Tibial nerve (tissue), 4 donors: ENCODE measurements at regions not wholly inside any gene's neighbourhood (a gene's known extent, or its start where the extent isn't known, plus 50 kb on each side); places are given as distances from the start of the nearest gene placed in this dataset.

ENCODE experiments used
- DNase-seq, 2 donors: peaks; one replicate each; pipeline ENCODE4 v3.0.0-alpha.2; 2019; ENCODE audit warnings: low spot score in 2 of 2
- H3K27ac ChIP-seq, 4 donors: fragments of 200-600 bp; sonication (generic) in 3 of 4; one replicate each; pipeline ENCODE4 v1.5.1; 2017 to 2019; ENCODE audit warnings: mild to moderate bottlenecking in 1 of 4
- H3K27me3 ChIP-seq, 2 donors: fragments of 200-600 bp; sonication (generic) in 1 of 2; one replicate each; pipeline versions ENCODE4 v1.5.1 to v1.6.0; 2017 to 2019
- H3K36me3 ChIP-seq, 3 donors: fragments of 200-600 bp; sonication (generic); one replicate each; pipeline ENCODE4 v1.5.1; 2018 to 2019
- H3K4me1 ChIP-seq, 4 donors: fragments of 200-600 bp; sonication (generic) in 3 of 4; one replicate each; pipeline ENCODE4 v1.5.1; 2017 to 2019
- H3K4me3 ChIP-seq, 4 donors: fragments of 200-600 bp; sonication (generic) in 3 of 4; one replicate each; pipeline ENCODE4 v1.5.1; 2017 to 2019; ENCODE audit warnings: mild to moderate bottlenecking in 1 of 4, moderate library complexity in 1 of 4
- H3K9me3 ChIP-seq, 4 donors: fragments of 200-600 bp; sonication (generic) in 3 of 4; one replicate each; pipeline ENCODE4 v1.5.1; 2017 to 2019
- EP300 ChIP-seq, 2 donors: sonication (generic); formaldehyde crosslinking; IDR thresholded peaks; one replicate each; pipeline ENCODE4 v1.6.1; 2017; ENCODE audit warnings: antibody characterized with exemption in 2 of 2, mild to moderate bottlenecking in 1 of 2
- POLR2A ChIP-seq, 2 donors: fragments of 450-650 bp; IDR thresholded peaks; one replicate each; pipeline ENCODE4 v1.6.1; 2017; ENCODE audit warnings: antibody characterized with exemption in 2 of 2, mild to moderate bottlenecking in 2 of 2, moderate library complexity in 2 of 2
- WGBS, 2 donors: methylation state at CpG; one replicate each; pipeline ENCODE4 v1.1.5; 2018; 5-methylcytosine and 5-hydroxymethylcytosine counted together
- TF ChIP-seq, protein P1 (sequence below), 5 experiments: fragments of 200-600 bp in 3 of 5; fragments of 450-650 bp in 2 of 5; sonication (generic) in 3 of 5; IDR thresholded peaks; one replicate each; pipeline ENCODE4 v1.5.1; 2016 to 2019; ENCODE audit warnings: antibody characterized with exemption in 5 of 5, mild to moderate bottlenecking in 3 of 5, moderate library complexity in 2 of 5

DNA sequence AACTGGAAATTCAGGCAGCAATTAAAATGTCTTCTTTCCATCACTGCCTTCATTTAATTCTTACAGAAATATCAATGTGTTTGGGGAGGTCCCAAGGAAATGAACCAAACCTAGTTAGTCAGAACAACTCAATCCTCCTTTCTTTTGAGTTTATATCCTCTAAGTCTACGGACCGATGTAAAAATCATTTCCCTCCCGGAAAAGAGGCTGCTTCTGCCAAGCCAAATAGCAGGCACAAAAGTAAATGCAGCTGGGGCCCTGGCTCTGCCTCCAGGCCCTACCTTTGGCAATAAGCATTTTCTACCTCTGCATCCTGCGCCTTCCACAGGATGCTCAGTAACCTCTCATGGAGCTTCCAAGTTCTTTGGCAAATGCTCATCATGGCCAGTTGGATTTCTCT lies 122.5 kb upstream of the COL8A1 start:
- H3K9me3 ChIP-seq = no peaks in the 10 kb centered on the region
- H3K27me3 ChIP-seq = no peaks in the 10 kb centered on the region
- H3K27ac ChIP-seq = no peak overlapping the region
- DNase-seq = no peak
- H3K4me3 ChIP-seq = no peak overlapping the region
- WGBS, 2 donors = 65 to 67% methylated on average over 4 of the region's 4 CpGs
- TF ChIP-seq POLR2A (IDR thresholded peaks at IDR 0.05) = no peak
- TF ChIP-seq, protein P1, sequence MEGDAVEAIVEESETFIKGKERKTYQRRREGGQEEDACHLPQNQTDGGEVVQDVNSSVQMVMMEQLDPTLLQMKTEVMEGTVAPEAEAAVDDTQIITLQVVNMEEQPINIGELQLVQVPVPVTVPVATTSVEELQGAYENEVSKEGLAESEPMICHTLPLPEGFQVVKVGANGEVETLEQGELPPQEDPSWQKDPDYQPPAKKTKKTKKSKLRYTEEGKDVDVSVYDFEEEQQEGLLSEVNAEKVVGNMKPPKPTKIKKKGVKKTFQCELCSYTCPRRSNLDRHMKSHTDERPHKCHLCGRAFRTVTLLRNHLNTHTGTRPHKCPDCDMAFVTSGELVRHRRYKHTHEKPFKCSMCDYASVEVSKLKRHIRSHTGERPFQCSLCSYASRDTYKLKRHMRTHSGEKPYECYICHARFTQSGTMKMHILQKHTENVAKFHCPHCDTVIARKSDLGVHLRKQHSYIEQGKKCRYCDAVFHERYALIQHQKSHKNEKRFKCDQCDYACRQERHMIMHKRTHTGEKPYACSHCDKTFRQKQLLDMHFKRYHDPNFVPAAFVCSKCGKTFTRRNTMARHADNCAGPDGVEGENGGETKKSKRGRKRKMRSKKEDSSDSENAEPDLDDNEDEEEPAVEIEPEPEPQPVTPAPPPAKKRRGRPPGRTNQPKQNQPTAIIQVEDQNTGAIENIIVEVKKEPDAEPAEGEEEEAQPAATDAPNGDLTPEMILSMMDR (IDR thresholded peaks at IDR 0.05) = no peak
- TF ChIP-seq EP300 (IDR thresholded peaks at IDR 0.05) = no peak
- H3K36me3 ChIP-seq = no peaks in the 10 kb centered on the region
- H3K4me1 ChIP-seq = no peaks in the 10 kb centered on the region

DNA sequence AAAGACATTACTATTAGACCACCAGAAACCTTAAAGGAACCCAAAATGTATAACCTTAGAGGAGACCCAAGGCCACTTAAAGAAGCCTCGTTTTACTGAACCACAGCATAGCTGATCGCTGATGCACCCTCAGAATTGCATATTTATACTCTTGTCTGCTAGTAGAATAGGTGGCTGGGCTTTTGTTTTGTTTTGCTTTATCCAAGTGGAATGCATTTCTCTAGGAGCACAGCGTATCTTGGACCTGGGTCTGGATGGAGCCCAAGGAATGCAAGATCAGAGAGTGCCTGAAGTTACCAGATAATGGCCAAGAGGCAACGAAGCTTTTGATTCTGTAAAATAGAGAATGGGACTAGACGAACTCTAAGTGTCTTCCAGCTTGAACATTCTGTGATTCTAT lies 129.2 kb upstream of the COL8A1 start:
- TF ChIP-seq EP300 (IDR thresholded peaks at IDR 0.05) (no peak), POLR2A (IDR thresholded peaks at IDR 0.05) (no peak)
- TF ChIP-seq, protein P1 (IDR thresholded peaks at IDR 0.05) = no peak
- H3K27ac ChIP-seq = peak overlapping the region in 1 of 4 donors; percentile 47
- no peak for DNase-seq

DNA sequence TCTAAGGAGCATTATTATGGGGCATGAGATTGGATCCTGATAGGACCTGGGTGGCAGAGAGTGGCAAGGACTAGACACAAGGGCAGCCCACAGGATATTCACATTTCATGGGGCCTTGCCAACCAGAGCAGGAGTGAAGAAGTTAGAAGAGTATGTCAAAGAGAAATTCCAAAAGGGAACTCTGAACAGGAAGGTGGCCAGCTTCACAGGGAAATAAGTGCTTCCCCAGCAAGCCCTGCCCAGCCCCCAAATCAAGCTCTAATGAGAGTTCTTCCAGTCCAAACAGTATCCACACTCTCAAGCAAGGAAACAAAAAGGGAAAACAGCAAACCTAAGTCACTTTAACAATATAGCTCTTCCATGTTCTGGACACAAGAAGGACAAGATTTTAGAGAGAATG lies 130.2 kb upstream of the COL8A1 start:
- H3K27ac ChIP-seq = peak overlapping the region in 1 of 4 donors; percentile 10

More for the DNA sequence above, 129.2 kb upstream of the COL8A1 start:
- Histone ChIP-seq H3K9me3 (no peaks in the 10 kb centered on the region), H3K4me3 (no peak overlapping the region), H3K27me3 (no peaks in the 10 kb centered on the region), H3K36me3 (no peaks in the 10 kb centered on the region), H3K4me1 (peaks cover 0 to 21% (median 2%) of the 10 kb centered on the region in 4 donors)
- WGBS, 2 donors = 59 to 62% methylated on average over 5 of the region's 5 CpGs

DNA sequence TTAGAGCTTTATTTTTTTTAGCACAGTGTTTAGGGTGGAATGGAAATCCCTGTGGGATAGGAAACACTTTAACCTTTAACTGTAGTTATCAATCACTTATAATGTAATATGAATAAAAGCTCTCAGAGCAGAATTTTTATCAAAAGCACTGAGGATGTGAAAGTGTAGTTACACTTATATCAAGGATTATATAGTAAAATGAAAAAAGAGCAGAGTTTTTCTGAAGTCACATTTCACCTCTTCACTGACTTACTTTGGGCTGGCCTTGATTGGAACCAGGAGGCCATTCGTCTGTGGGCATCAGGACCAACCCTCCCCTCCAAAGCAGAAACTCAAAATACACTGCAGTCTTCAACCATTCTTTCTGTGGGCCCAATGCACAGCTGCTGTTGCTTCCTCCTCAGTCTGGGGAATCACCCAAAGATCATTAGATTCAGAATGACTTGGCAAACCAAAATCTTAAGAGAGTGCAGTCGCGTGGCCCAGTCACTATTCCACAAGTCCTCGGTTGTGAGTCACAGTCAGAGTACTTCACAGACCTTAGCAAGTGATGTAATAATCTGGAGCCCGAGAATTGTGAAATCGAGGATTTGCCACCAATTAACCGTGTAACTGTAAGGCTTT lies 132.6 kb upstream of the COL8A1 start:
- DNase-seq = peak in 1 of 2 donors; percentile 68
- H3K4me3 ChIP-seq = no peak overlapping the region
- H3K27me3 ChIP-seq = no peaks in the 10 kb centered on the region
- H3K27ac ChIP-seq = peak overlapping the region in 2 of 4 donors; percentile 38 to 41
- WGBS, 2 donors = 66 to 75% methylated on average over 7 of the region's 7 CpGs
- TF ChIP-seq, protein P1 (IDR thresholded peaks at IDR 0.05) = no peak
- TF ChIP-seq EP300 (IDR thresholded peaks at IDR 0.05) = peak in 1 of 2 donors; percentile 63
- H3K4me1 ChIP-seq = peaks cover 0 to 31% (median 3%) of the 10 kb centered on the region in 4 donors
- H3K9me3 ChIP-seq = no peaks in the 10 kb centered on the region
- H3K36me3 ChIP-seq = no peaks in the 10 kb centered on the region

More for the DNA sequence above, 130.2 kb upstream of the COL8A1 start:
- TF ChIP-seq, protein P1 (IDR thresholded peaks at IDR 0.05) = no peak
- TF ChIP-seq EP300 (IDR thresholded peaks at IDR 0.05) = no peak
- no peak for TF ChIP-seq POLR2A (IDR thresholded peaks at IDR 0.05)
- no peak overlapping the region for H3K4me3 ChIP-seq
- H3K36me3 ChIP-seq = no peaks in the 10 kb centered on the region
- no peaks in the 10 kb centered on the region for H3K27me3 ChIP-seq
- DNase-seq = no peak
- H3K9me3 ChIP-seq = no peaks in the 10 kb centered on the region
- peaks cover 0 to 25% (median 3%) of the 10 kb centered on the region in 4 donors for H3K4me1 ChIP-seq

DNA sequence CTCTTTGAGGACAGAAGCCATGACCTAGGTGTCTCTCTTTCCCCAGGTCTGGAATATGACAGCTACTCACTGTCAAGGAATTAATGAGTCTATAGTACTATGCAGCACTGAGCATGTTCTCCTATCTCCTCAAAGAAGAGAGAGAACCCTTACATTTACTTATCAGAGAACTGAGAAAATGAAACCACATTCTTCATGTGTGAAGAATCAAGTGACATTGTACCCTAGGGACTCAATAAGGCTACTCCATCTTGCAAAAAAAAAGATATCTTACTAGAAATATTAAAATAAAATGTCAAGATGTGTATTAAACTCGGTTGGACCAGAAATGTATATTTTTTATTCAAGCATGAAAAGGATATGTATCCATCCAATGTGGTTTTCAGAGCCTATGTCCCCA lies 133.2 kb upstream of the COL8A1 start:
- peaks cover 0 to 37% (median 3%) of the 10 kb centered on the region in 4 donors for H3K4me1 ChIP-seq
- WGBS, 2 donors = 78 to 84% methylated on average over 1 of the region's 1 CpG
- peak overlapping the region in 2 of 4 donors; percentile 38 to 41 for H3K27ac ChIP-seq

More for the DNA sequence above, 133.2 kb upstream of the COL8A1 start:
- Histone ChIP-seq H3K4me3 (no peak overlapping the region), H3K36me3 (no peaks in the 10 kb centered on the region), H3K27me3 (no peaks in the 10 kb centered on the region), H3K9me3 (no peaks in the 10 kb centered on the region)
- TF ChIP-seq POLR2A (IDR thresholded peaks at IDR 0.05) (no peak), EP300 (IDR thresholded peaks at IDR 0.05) (no peak)
- TF ChIP-seq, protein P1 (IDR thresholded peaks at IDR 0.05) = no peak
- no peak for DNase-seq
